ENCODE measurements at regions not wholly inside any gene's neighbourhood (a gene's known extent, or its start where the extent isn't known, plus 50 kb on each side); places are given as distances from the start of the nearest gene placed in this dataset.

DNA sequence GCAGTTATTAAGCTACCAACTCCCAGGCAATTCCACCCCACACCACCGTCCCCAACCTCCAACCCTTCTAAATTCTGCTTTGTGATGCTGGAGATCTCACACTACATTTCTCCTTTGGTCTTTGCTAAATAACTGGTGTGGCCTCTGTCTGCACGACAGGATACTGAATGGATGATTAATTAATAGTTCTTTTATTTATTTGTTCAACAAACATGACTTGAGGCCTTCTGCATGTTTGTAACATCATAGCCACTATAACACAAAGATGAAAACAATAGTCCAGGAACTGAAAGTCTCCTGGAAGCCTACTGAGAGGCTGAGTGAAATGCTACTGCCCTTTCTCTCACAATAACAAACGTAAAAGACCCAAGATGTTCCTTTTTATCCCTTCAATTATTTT lies 609.5 kb upstream of the UBE2E2 start:
- Mint-ChIP-seq H3K9me3 (no peaks in the 10 kb centered on the region), H3K4me3 (no peak overlapping the region), H3K36me3 (ENCODE audit: low read depth) (no peaks in the 10 kb centered on the region), H3K4me1 (ENCODE audit: low read depth) (no peaks in the 10 kb centered on the region), H3K27ac (no peak overlapping the region), H3K27me3 (ENCODE audit: low read depth) (no peaks in the 10 kb centered on the region)

DNA sequence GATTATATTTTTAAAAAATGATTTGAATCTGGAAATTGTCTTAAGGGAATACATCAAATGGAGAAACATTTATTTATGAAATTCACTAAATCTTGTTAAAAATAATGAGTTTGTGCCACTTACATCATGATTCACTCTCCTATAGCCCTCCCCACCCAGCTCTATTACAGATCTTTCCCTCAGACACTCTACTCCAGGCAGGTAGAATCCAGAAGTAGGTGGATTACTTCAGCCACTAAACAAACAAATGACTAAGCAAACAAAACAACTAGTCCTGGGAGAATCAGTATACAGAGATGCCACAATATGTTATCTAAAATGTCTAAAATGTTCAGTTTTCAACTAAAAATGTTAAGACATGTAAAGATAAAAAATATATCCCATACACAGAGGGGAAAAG lies 608.1 kb upstream of the UBE2E2 start:
- H3K4me3 Mint-ChIP-seq, result no peak overlapping the region
- H3K9me3 Mint-ChIP-seq, result no peaks in the 10 kb centered on the region
- no peaks in the 10 kb centered on the region for H3K4me1 Mint-ChIP-seq (ENCODE audit: low read depth)
- no peaks in the 10 kb centered on the region for H3K36me3 Mint-ChIP-seq (ENCODE audit: low read depth)
- no peak overlapping the region for H3K27ac Mint-ChIP-seq
- H3K27me3 Mint-ChIP-seq (ENCODE audit: low read depth), result no peaks in the 10 kb centered on the region

DNA sequence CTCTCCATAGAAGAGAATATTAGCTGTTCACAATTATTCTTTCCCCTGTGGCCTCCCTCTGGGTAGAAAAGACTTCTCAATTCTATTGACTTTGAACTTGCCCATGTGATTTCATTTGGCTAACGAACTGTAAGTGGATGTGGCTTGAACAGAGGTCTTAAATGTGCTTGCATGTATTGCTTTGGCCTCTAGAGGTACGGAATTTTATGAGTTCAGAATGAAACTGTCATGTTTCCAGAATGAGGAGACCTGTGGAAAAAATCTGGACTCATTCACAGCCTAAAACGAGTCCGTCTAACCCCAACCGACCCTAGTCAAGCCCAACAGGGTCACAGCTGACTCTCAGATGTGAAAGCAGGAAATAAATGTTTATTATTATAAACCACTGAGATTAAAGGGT lies 596.7 kb upstream of the UBE2E2 start:
- no peak overlapping the region for H3K27ac Mint-ChIP-seq
- H3K27me3 Mint-ChIP-seq (ENCODE audit: low read depth), result no peaks in the 10 kb centered on the region
- H3K9me3 Mint-ChIP-seq, result no peaks in the 10 kb centered on the region
- no peak overlapping the region for H3K4me3 Mint-ChIP-seq
- no peaks in the 10 kb centered on the region for H3K4me1 Mint-ChIP-seq (ENCODE audit: low read depth)
- H3K36me3 Mint-ChIP-seq (ENCODE audit: low read depth), result no peaks in the 10 kb centered on the region

DNA sequence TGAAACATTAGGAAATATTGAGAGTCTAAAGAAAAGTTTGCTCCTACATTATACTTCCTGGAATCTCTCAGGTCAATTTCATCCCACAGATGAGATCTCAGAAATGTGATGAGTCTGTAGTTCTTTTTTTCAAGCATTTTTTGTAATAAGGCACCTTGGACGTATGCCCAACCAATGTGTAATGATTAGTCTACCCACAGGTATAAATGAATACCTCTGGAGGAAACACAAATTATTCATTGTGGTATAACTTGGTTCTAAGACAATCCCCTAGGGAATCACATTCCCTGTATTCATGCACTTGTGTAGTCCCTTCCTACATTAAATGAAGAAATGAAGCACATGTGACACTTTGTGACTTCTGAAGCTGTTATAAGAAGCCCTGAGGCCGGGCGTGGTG lies 596.2 kb upstream of the UBE2E2 start:
- Mint-ChIP-seq H3K36me3 (ENCODE audit: low read depth) (no peaks in the 10 kb centered on the region), H3K4me3 (no peak overlapping the region), H3K9me3 (no peaks in the 10 kb centered on the region), H3K27ac (no peak overlapping the region), H3K4me1 (ENCODE audit: low read depth) (no peaks in the 10 kb centered on the region), H3K27me3 (ENCODE audit: low read depth) (no peaks in the 10 kb centered on the region)

DNA sequence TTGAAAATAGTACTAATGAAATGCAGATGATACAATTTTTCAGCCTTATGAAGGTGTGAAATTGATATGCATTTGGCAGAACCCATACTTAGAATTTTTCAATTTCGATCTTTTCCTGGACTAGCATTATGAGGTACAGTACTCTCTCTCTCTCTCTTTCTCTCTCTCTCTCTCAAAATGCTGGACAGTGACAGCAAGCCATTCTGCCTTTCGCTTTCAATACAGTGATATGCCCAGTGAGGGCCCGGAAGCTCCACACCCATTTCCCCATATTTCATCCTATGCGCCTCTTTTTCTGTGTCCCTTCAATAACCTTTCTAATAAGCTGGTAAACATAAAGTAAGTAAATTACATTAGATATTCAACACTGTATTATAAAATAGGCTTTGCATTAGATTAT lies 595.0 kb upstream of the UBE2E2 start:
- Mint-ChIP-seq H3K4me1 (ENCODE audit: low read depth) (no peaks in the 10 kb centered on the region), H3K27me3 (ENCODE audit: low read depth) (no peaks in the 10 kb centered on the region), H3K4me3 (no peak overlapping the region), H3K9me3 (no peaks in the 10 kb centered on the region), H3K27ac (no peak overlapping the region), H3K36me3 (ENCODE audit: low read depth) (no peaks in the 10 kb centered on the region)

DNA sequence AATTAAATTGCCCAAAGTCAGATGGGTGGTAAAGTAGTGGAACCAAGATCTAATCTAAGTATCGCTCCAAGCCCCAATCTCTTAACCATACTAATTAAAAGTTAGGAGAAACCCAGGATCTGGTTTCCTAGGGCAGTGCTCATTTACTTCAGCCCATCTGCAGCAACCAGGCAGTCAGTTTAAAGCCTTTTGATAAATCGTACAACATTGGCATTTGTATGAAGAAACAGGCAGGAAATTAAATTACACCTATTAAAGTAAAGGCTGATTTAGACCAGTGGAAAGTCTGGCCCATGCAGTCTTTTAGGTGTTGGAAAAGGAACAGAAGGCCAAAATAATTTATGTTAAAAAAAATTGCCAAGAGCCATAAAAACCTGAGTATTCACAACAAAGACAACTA lies 594.4 kb upstream of the UBE2E2 start:
- Mint-ChIP-seq H3K9me3 (no peaks in the 10 kb centered on the region), H3K27ac (no peak overlapping the region), H3K27me3 (ENCODE audit: low read depth) (no peaks in the 10 kb centered on the region)

DNA sequence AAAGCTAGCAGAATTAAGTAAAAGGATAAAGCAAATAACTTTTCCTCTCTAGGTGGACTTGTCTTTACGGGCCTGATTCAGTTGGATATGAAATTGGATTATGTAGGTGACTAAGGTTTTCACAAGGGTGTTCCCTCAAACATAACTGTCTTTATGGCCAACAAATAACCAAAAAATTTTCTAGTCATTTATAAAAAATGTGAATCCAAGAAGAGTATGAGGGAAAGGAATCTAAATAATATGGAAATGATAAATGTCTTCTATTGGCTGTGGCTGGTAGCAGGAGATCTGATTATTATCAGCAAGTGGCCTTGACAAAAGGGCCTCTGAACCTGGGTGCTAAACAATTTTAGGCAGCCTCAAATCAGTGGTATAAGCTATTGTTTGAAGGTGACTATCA lies 594.0 kb upstream of the UBE2E2 start:
- no peak overlapping the region for H3K27ac Mint-ChIP-seq
- no peak overlapping the region for H3K4me3 Mint-ChIP-seq
- no peaks in the 10 kb centered on the region for H3K4me1 Mint-ChIP-seq (ENCODE audit: low read depth)
- H3K27me3 Mint-ChIP-seq (ENCODE audit: low read depth), result no peaks in the 10 kb centered on the region
- H3K36me3 Mint-ChIP-seq (ENCODE audit: low read depth), result no peaks in the 10 kb centered on the region
- no peaks in the 10 kb centered on the region for H3K9me3 Mint-ChIP-seq

More for the DNA sequence above, 594.4 kb upstream of the UBE2E2 start:
- H3K36me3 Mint-ChIP-seq (ENCODE audit: low read depth), result no peaks in the 10 kb centered on the region
- no peaks in the 10 kb centered on the region for H3K4me1 Mint-ChIP-seq (ENCODE audit: low read depth)
- H3K4me3 Mint-ChIP-seq, result no peak overlapping the region

DNA sequence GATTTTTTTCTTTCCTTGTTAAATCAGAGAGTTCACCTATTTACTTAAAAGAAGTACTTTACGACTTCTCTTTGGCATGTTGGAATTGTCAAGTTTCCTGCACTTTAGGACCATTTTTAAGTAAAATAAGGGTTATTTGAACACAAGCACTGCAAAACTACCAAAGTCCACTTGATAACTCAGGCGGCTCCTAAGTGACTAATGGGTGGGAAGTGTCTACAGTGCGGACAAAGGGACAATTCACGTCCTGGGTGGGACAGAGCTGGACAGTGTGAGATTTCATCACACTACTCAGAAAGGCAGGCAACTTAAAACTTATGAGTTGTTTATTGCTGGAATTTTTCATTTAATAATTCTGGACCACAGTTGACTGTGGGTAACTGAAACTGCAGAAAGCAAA lies 590.2 kb upstream of the UBE2E2 start:
- H3K4me1 Mint-ChIP-seq (ENCODE audit: low read depth), result no peaks in the 10 kb centered on the region
- no peak overlapping the region for H3K4me3 Mint-ChIP-seq
- H3K27me3 Mint-ChIP-seq (ENCODE audit: low read depth), result no peaks in the 10 kb centered on the region
- no peaks in the 10 kb centered on the region for H3K9me3 Mint-ChIP-seq
- H3K27ac Mint-ChIP-seq, result no peak overlapping the region
- H3K36me3 Mint-ChIP-seq (ENCODE audit: low read depth), result no peaks in the 10 kb centered on the region

DNA sequence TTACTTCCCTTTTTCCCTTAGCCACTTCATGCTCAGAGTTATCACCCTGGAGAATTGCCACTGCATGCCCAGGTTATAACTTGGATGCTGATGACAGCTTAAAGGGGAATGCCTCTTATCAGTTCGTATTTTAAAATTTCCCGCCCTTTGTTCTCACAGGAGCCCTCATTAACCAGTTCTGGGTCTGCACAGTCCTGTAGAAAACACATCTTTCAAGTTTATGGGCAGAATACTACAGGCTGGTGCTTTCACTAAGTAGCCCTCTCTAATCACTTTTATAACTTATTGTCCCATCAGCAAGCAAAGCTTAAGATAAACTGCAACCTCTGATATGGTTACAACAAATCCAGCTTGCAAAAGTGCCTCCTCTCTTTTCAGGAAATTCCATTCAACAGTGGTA lies 587.3 kb upstream of the UBE2E2 start:
- H3K4me1 Mint-ChIP-seq (ENCODE audit: low read depth), result no peaks in the 10 kb centered on the region
- no peak overlapping the region for H3K27ac Mint-ChIP-seq
- no peaks in the 10 kb centered on the region for H3K27me3 Mint-ChIP-seq (ENCODE audit: low read depth)
- H3K9me3 Mint-ChIP-seq, result no peaks in the 10 kb centered on the region
- H3K36me3 Mint-ChIP-seq (ENCODE audit: low read depth), result no peaks in the 10 kb centered on the region
- H3K4me3 Mint-ChIP-seq, result no peak overlapping the region

DNA sequence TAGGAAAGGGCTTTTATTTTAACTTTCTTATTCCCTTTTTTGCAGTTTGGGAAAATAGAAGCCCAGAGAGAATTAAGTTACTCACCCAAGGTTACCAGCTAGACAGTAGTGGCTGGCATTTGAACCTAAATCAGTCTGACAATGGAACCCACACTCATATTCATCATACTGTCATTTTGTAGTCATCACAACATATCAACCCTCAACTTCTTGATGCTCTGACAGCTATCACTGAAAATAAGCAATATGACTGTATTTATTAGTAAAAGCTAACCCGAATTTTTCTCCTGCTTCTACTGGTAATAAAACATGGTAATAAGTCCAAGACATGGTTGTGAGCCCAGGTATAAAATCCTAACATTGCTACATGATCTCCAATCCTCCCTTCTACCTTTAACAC lies 585.8 kb upstream of the UBE2E2 start:
- Mint-ChIP-seq H3K9me3 (no peaks in the 10 kb centered on the region), H3K4me3 (no peak overlapping the region), H3K4me1 (ENCODE audit: low read depth) (no peaks in the 10 kb centered on the region), H3K27me3 (ENCODE audit: low read depth) (no peaks in the 10 kb centered on the region), H3K36me3 (ENCODE audit: low read depth) (no peaks in the 10 kb centered on the region), H3K27ac (no peak overlapping the region)

DNA sequence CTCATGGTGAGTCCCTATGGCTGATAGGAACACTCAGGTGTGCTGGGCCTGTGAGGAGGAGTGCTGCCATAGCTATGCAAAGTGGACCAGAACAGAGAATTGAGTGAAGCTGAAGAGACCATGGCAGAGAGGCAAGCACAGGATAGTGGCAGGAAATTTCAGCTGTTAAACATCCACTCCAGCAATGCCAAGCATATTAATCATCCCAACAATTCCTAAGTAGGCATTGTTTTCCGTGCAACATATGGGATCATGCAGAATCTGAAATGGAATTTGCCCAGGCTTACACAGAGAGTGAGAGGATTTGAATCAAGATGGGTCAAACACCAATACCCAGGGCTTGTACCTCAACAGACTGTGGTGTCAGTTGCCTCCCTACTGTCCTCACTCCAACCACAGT lies 582.6 kb upstream of the UBE2E2 start:
- Mint-ChIP-seq H3K27me3 (ENCODE audit: low read depth) (no peaks in the 10 kb centered on the region), H3K36me3 (ENCODE audit: low read depth) (no peaks in the 10 kb centered on the region), H3K4me1 (ENCODE audit: low read depth) (no peaks in the 10 kb centered on the region), H3K9me3 (no peaks in the 10 kb centered on the region), H3K27ac (no peak overlapping the region), H3K4me3 (no peak overlapping the region)

DNA sequence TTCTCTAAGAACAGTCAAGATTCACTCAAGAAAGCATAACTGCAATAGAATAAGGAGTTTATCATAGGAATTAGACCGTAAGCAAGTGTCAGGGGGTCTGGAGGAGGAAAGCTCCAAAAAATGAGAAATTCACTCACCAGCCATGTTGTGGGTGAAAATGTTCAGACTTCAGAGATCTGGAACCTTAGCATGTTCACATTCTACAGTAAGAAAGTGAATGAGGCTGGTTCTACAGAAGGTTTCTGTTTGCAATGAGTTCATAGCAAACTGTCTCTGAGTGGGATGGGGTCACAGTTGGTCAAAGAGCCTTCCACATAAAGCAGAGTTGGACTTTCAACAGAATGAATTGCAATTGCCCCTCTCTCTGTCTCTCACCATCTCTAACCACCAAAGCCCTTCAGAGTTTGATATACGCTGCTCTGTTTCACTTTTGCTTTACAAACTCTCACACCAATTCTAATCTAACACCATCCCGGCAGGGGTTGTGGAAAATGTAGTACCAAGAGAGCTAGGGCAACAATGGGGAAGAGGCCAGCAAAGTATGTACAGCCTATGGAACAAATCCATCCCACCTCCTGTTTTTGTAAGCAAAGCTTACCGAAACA lies 581.8 kb upstream of the UBE2E2 start:
- Mint-ChIP-seq H3K27ac (no peak overlapping the region), H3K27me3 (ENCODE audit: low read depth) (no peaks in the 10 kb centered on the region), H3K9me3 (no peaks in the 10 kb centered on the region), H3K4me1 (ENCODE audit: low read depth) (no peaks in the 10 kb centered on the region), H3K4me3 (no peak overlapping the region), H3K36me3 (ENCODE audit: low read depth) (no peaks in the 10 kb centered on the region)

DNA sequence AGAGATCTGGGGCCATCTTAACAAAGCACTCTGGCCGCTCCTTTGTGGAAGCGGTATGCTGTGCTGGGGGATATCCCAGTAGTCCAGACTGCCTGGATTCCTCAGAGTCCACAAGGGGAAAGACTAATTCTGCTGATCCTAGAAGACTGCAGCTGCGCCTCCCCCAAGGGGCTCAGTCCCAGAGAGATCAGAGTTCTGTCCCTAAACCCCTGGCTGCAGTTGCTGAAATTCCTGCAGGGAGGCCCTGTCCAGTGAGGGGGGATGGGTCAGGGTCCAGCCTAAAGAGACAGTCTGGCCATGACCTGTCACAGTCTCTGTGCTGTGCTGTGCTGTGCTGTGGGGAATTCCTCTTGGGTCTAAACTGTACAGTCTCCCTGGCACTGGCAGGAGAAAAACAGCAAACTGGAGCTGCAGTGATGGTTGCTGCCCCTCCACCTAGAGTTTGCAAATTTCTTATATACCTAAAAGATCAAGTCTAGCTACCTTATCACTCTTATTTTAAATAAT lies 575.1 kb upstream of the UBE2E2 start:
- H3K27ac Mint-ChIP-seq, result no peak overlapping the region
- no peaks in the 10 kb centered on the region for H3K4me1 Mint-ChIP-seq (ENCODE audit: low read depth)
- no peak overlapping the region for H3K4me3 Mint-ChIP-seq
- no peaks in the 10 kb centered on the region for H3K36me3 Mint-ChIP-seq (ENCODE audit: low read depth)
- H3K27me3 Mint-ChIP-seq (ENCODE audit: low read depth), result no peaks in the 10 kb centered on the region
- no peaks in the 10 kb centered on the region for H3K9me3 Mint-ChIP-seq

DNA sequence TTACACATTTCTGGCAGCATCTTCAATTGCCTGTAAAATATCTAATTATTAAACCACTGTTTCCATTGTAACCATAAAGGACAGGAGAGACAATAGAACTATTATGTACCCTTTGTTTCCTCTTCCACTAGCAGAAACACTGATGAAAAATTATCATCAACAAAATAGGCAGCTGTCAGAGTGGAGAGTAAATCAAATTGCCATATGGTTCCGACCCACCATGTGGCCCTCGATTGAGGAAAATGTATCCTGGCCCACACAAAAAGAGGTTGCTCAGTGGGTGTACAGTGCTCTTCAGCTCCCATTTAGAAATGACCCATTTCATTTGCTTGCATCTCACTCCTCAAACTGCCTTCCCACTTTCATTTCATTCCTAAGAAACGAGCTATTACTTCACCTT lies 570.6 kb upstream of the UBE2E2 start:
- no peaks in the 10 kb centered on the region for H3K27me3 Mint-ChIP-seq (ENCODE audit: low read depth)
- H3K4me1 Mint-ChIP-seq (ENCODE audit: low read depth), result no peaks in the 10 kb centered on the region
- H3K36me3 Mint-ChIP-seq (ENCODE audit: low read depth), result no peaks in the 10 kb centered on the region
- no peak overlapping the region for H3K27ac Mint-ChIP-seq
- no peak overlapping the region for H3K4me3 Mint-ChIP-seq
- H3K9me3 Mint-ChIP-seq, result no peaks in the 10 kb centered on the region

DNA sequence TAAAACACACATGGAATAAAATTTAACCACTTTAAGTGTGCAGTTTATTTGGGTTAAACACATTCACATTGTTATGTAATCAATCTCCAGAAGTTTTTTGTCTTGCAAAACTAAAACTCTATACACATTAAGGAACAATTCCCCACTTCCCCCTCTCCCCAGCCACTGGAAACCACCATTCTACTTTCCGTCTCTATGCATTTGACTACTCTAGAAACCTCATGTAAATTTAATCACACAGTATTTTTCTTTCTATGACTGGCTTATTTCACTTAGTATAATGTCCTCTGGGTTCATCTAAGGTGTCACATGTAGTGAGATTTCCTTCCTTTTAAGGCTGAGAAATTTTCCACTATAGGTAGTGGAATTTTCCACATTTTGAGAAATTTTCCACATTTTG lies 568.7 kb upstream of the UBE2E2 start:
- no peak overlapping the region for H3K27ac Mint-ChIP-seq
- no peak overlapping the region for H3K4me3 Mint-ChIP-seq
- peaks cover 8% of the 10 kb centered on the region for H3K9me3 Mint-ChIP-seq
- no peaks in the 10 kb centered on the region for H3K27me3 Mint-ChIP-seq (ENCODE audit: low read depth)
- no peaks in the 10 kb centered on the region for H3K36me3 Mint-ChIP-seq (ENCODE audit: low read depth)
- no peaks in the 10 kb centered on the region for H3K4me1 Mint-ChIP-seq (ENCODE audit: low read depth)

Data from T-helper 1 cell treated with Interleukin-12 subunit alpha and Interleukin-12 subunit beta and Interleukin-4 antibody, amounts not matched to agents 30 μg/mL and 1 μg/mL, for 36 hours (primary cell).